Vagina (tissue), 2 donors: ENCODE measurements at regions not wholly inside any gene's neighbourhood (a gene's known extent, or its start where the extent isn't known, plus 50 kb on each side); places are given as distances from the start of the nearest gene placed in this dataset.
"Not testable (repeated sequence)": the region's sequence is repeated elsewhere in the genome, so short reads cannot be mapped to it uniquely, and the experiment has no call there.

Experiments used
- DNase-seq, 2 donors: peaks; one replicate each; pipeline ENCODE4 v3.0.0-alpha.2; 2017; ENCODE audit errors: extremely low spot score in 2 of 2
- H3K27ac ChIP-seq: fragments of 200-600 bp; sonication (generic); one replicate; pipeline ENCODE4 v1.5.1; 2019
- H3K27me3 ChIP-seq: fragments of 200-600 bp; sonication (generic); one replicate; pipeline ENCODE4 v1.5.1; 2019
- H3K36me3 ChIP-seq, 2 donors: fragments of 200-600 bp; sonication (generic); one replicate each; pipeline ENCODE4 v1.5.1; 2017 to 2019
- H3K4me1 ChIP-seq: fragments of 200-600 bp; sonication (generic); one replicate; pipeline ENCODE4 v1.5.1; 2019
- H3K4me3 ChIP-seq, 2 donors: fragments of 200-600 bp; sonication (generic); 1 replicate in 1 of 2; 2 replicates in 1 of 2; pipeline ENCODE4 v1.5.1; 2016 to 2019
- H3K9me3 ChIP-seq: fragments of 200-600 bp; sonication (generic); one replicate; pipeline ENCODE4 v1.5.1; 2019
- CTCF ChIP-seq, 3 experiments: fragments of 450-650 bp in 2 of 3; fragments of 200-600 bp in 1 of 3; sonication (generic) in 1 of 3; IDR thresholded peaks; one replicate each; pipeline ENCODE4 v1.5.1; 2017 to 2019; ENCODE audit warnings: antibody characterized with exemption in 3 of 3, mild to moderate bottlenecking in 2 of 3, moderate library complexity in 2 of 3
- POLR2A ChIP-seq, 2 donors: fragments of 450-650 bp; IDR thresholded peaks; one replicate each; pipeline ENCODE4 v1.6.1; 2017; ENCODE audit warnings: antibody characterized with exemption in 2 of 2, mild to moderate bottlenecking in 2 of 2, moderate library complexity in 2 of 2
- POLR2AphosphoS5 ChIP-seq, 2 donors: sonication (generic); formaldehyde crosslinking; IDR thresholded peaks; one replicate each; pipeline ENCODE4 v1.9.0; 2017; ENCODE audit warnings: antibody characterized with exemption in 2 of 2, mild to moderate bottlenecking in 2 of 2, low read depth in 1 of 2; ENCODE audit not compliant: insufficient read depth in 1 of 2
- intact Hi-C: fragments of 100-400 bp; cut with DNase I; formaldehyde crosslinking; loops from one replicate; pipeline ENCODE4 v1.15.1; 2023

- DNase-seq, result no peak
- intact Hi-C loops, result no loop called here
These were observed 149.9 kb downstream of the OR4M2 start for GRCh38 chr15:22229990-22230819.

GRCh38 chr15:22231603-22232002 is 151.3 kb downstream of the OR4M2 start:
- TF ChIP-seq POLR2A (IDR thresholded peaks at IDR 0.05) (no peak), CTCF (IDR thresholded peaks at IDR 0.05) (no peak), POLR2AphosphoS5 (IDR thresholded peaks at IDR 0.05; ENCODE audit: insufficient read depth in 1 of 2, low read depth in 1 of 2) (no peak)
- Histone ChIP-seq H3K27me3 (no peaks in the 10 kb centered on the region), H3K36me3 (no peaks in the 10 kb centered on the region), H3K4me1 (no peaks in the 10 kb centered on the region), H3K9me3 (peaks cover 3% of the 10 kb centered on the region), H3K4me3 (no peak overlapping the region), H3K27ac (no peak overlapping the region)
- no peak for DNase-seq
- intact Hi-C loops, result no loop called here

More at GRCh38 chr15:22229990-22230819, 149.9 kb downstream of the OR4M2 start:
- no peaks in the 10 kb centered on the region for H3K36me3 ChIP-seq
- no peaks in the 10 kb centered on the region for H3K4me1 ChIP-seq
- H3K27me3 ChIP-seq, result no peaks in the 10 kb centered on the region
- TF ChIP-seq POLR2A (IDR thresholded peaks at IDR 0.05), result no peak
- TF ChIP-seq CTCF (IDR thresholded peaks at IDR 0.05), result no peak
- TF ChIP-seq POLR2AphosphoS5 (IDR thresholded peaks at IDR 0.05; ENCODE audit: insufficient read depth in 1 of 2, low read depth in 1 of 2), result no peak
- H3K4me3 ChIP-seq, result no peak overlapping the region
- no peak overlapping the region for H3K27ac ChIP-seq
- H3K9me3 ChIP-seq, result peaks cover 3% of the 10 kb centered on the region

- H3K4me1 ChIP-seq, result no peaks in the 10 kb centered on the region
- no peak overlapping the region for H3K4me3 ChIP-seq
- H3K27me3 ChIP-seq, result no peaks in the 10 kb centered on the region
- no peak for DNase-seq
- TF ChIP-seq POLR2AphosphoS5 (IDR thresholded peaks at IDR 0.05; ENCODE audit: insufficient read depth in 1 of 2, low read depth in 1 of 2), result no peak
- H3K27ac ChIP-seq, result no peak overlapping the region
- intact Hi-C loops, result no loop called here
- peaks cover 3% of the 10 kb centered on the region for H3K9me3 ChIP-seq
- no peaks in the 10 kb centered on the region for H3K36me3 ChIP-seq
These were observed 152.3 kb downstream of the OR4M2 start for GRCh38 chr15:22232675-22233074.

GRCh38 chr15:22235261-22235930 is 155.1 kb downstream of the OR4M2 start:
- H3K9me3 ChIP-seq, H3K27ac ChIP-seq, H3K36me3 ChIP-seq, intact Hi-C loops, H3K27me3 ChIP-seq, DNase-seq, H3K4me1 ChIP-seq, H3K4me3 ChIP-seq: not testable (repeated sequence)

- H3K27ac ChIP-seq, result no peak overlapping the region
- no peak overlapping the region for H3K4me3 ChIP-seq
- no peak for DNase-seq
- intact Hi-C loops, result no loop called here
- H3K9me3 ChIP-seq, result peaks cover 3% of the 10 kb centered on the region
- H3K36me3 ChIP-seq, result no peaks in the 10 kb centered on the region
- H3K4me1 ChIP-seq, result no peaks in the 10 kb centered on the region
- H3K27me3 ChIP-seq, result no peaks in the 10 kb centered on the region
- TF ChIP-seq CTCF (IDR thresholded peaks at IDR 0.05) (no peak), POLR2A (IDR thresholded peaks at IDR 0.05) (no peak), POLR2AphosphoS5 (IDR thresholded peaks at IDR 0.05; ENCODE audit: insufficient read depth in 1 of 2, low read depth in 1 of 2) (no peak)
These were observed 156.1 kb downstream of the OR4M2 start for GRCh38 chr15:22236469-22236868.

GRCh38 chr15:22237891-22238275 is 157.6 kb downstream of the OR4M2 start:
- Histone ChIP-seq H3K36me3 (no peaks in the 10 kb centered on the region), H3K4me3 (no peak overlapping the region), H3K4me1 (no peaks in the 10 kb centered on the region), H3K27me3 (no peaks in the 10 kb centered on the region), H3K27ac (no peak overlapping the region), H3K9me3 (peaks cover 3% of the 10 kb centered on the region)
- intact Hi-C loops, result no loop called here
- no peak for DNase-seq
- TF ChIP-seq POLR2AphosphoS5 (IDR thresholded peaks at IDR 0.05; ENCODE audit: insufficient read depth in 1 of 2, low read depth in 1 of 2) (no peak), CTCF (IDR thresholded peaks at IDR 0.05) (no peak), POLR2A (IDR thresholded peaks at IDR 0.05) (no peak)

GRCh38 chr15:22238276-22238958 is 158.1 kb downstream of the OR4M2 start:
- H3K27me3 ChIP-seq, H3K27ac ChIP-seq, intact Hi-C loops, H3K36me3 ChIP-seq, H3K4me3 ChIP-seq, H3K4me1 ChIP-seq, H3K9me3 ChIP-seq, DNase-seq: not testable (repeated sequence)
